GM12878 (cell line): ENCODE measurements at regions not wholly inside any gene's neighbourhood (a gene's known extent, or its start where the extent isn't known, plus 50 kb on each side); places are given as distances from the start of the nearest gene placed in this dataset.

ENCODE experiments used
- ATAC-seq: fragments of 200-7000 bp; cut with Tn5 transposase; 3 replicates; pipeline ENCODE4 v1.9.1; 2020; ENCODE audit warnings: mild to moderate bottlenecking, moderate library complexity
- BruUV-seq: library from RNA; stranded (reverse); fragments of 400-500 nt; replicated peaks from 2 replicates; lab custom pipeline; 2021; lab: Mats Ljungman, UMichigan
- CTCF ChIA-PET: fragments of 300-600 bp; sonication (Branson Sonifier 250); formaldehyde crosslinking; extraction: SDS; loops from one replicate; lab custom pipeline; 2021; ENCODE audit warnings: inconsistent platforms; lab: Yijun Ruan, JAX
- POLR2A ChIA-PET: fragments of 350-600 bp; formaldehyde crosslinking; extraction: SDS; loops from one replicate; lab custom pipeline; 2021; ENCODE audit warnings: inconsistent platforms; lab: Charles Lee
- RAD21 ChIA-PET: fragments of 300-600 bp; sonication (Branson Sonifier 250); formaldehyde crosslinking; loops from one replicate; lab custom pipeline; 2023; ENCODE audit warnings: antibody characterized with exemption; ENCODE audit not compliant: unreplicated experiment; lab: Charles Lee
- SMC1A ChIA-PET: fragments of 300-600 bp; sonication (Branson Sonifier 250); formaldehyde crosslinking; loops from one replicate; lab custom pipeline; 2023; ENCODE audit not compliant: unreplicated experiment, uncharacterized antibody; lab: Charles Lee
- DNase-seq: peaks from one replicate; pipeline ENCODE4 v3.0.0-alpha.2; 2011; ENCODE audit warnings: low read depth, low spot score
- FAIRE-seq: peaks from 3 replicates; lab custom pipeline; 2011; peaks lifted over from hg19 to GRCh38; lab: Jason Lieb, UNC
- H2AFZ ChIP-seq: 2 replicates; pipeline ENCODE4 v1.6.0; 2011; ENCODE audit warnings: low read depth, low read length, control low read depth; ENCODE audit not compliant: control insufficient read depth
- H3K27ac ChIP-seq: 2 replicates; pipeline ENCODE4 v1.5.1; 2011; ENCODE audit warnings: control low read depth; ENCODE audit not compliant: control insufficient read depth, insufficient read depth
- H3K27me3 ChIP-seq, 2 experiments: replicated peaks in 1 of 2; 2 replicates each; pipeline versions ENCODE4 v1.6.0 to v1.6.1; 2011; ENCODE audit warnings: low read length in 1 of 2; ENCODE audit not compliant: control insufficient read depth in 2 of 2, insufficient read depth in 2 of 2
- H3K36me3 ChIP-seq, 2 experiments: 2 replicates each; pipeline ENCODE4 v1.5.1; 2011; ENCODE audit warnings: low read length in 1 of 2; ENCODE audit not compliant: control insufficient read depth in 2 of 2, insufficient read depth in 2 of 2
- H3K4me1 ChIP-seq: 2 replicates; pipeline ENCODE4 v1.6.1; 2011; ENCODE audit warnings: mild to moderate bottlenecking, low read length, moderate library complexity, mixed read lengths; ENCODE audit not compliant: control insufficient read depth, insufficient read depth
- H3K4me2 ChIP-seq: 2 replicates; pipeline ENCODE4 v1.6.0; 2011; ENCODE audit warnings: control low read depth; ENCODE audit not compliant: control insufficient read depth, insufficient read depth
- H3K4me3 ChIP-seq: fragments of 200-600 bp; sonication (generic); 2 replicates; pipeline ENCODE4 v1.5.1; 2016
- H3K79me2 ChIP-seq: 2 replicates; pipeline ENCODE4 v1.6.0; 2011; ENCODE audit warnings: low read length; ENCODE audit not compliant: control insufficient read depth, insufficient read depth
- H3K9ac ChIP-seq: 2 replicates; pipeline ENCODE4 v1.8.0; 2011; ENCODE audit warnings: low read length, control low read depth, mixed read lengths; ENCODE audit not compliant: control insufficient read depth, insufficient read depth
- H3K9me3 ChIP-seq: replicated peaks from 3 replicates; pipeline ENCODE4 v1.5.1; 2011; ENCODE audit warnings: mild to moderate bottlenecking, low read length; ENCODE audit not compliant: control insufficient read depth, insufficient read depth
- H4K20me1 ChIP-seq: 2 replicates; pipeline ENCODE4 v1.6.0; 2011; ENCODE audit not compliant: control insufficient read depth, insufficient read depth
- CBFB ChIP-seq: IDR thresholded peaks from 2 replicates; pipeline ENCODE4 v1.6.1; 2016; ENCODE audit warnings: antibody characterized with exemption, low read depth
- CBX3 ChIP-seq: fragments of 200-600 bp; sonication (generic); IDR thresholded peaks from 2 replicates; pipeline ENCODE4 v1.6.1; 2016; ENCODE audit warnings: low read depth, borderline replicate concordance
- ESRRA ChIP-seq: IDR thresholded peaks from 2 replicates; pipeline ENCODE4 v1.6.1; 2012; ENCODE audit warnings: mild to moderate bottlenecking, low read length, improper control_type of control experiment
- IKZF1 ChIP-seq: fragments of 450-650 bp; conservative IDR thresholded peaks from 2 replicates; pipeline ENCODE4 v1.6.1; 2017; ENCODE audit warnings: antibody characterized with exemption, mild to moderate bottlenecking
- IKZF2 ChIP-seq, 2 experiments: fragments of 450-650 bp; IDR thresholded peaks; 2 replicates each; pipeline ENCODE4 v1.6.1; 2017; ENCODE audit warnings: mild to moderate bottlenecking in 2 of 2, moderate library complexity in 2 of 2
- KLF5 ChIP-seq: fragments of 450-650 bp; IDR thresholded peaks from 2 replicates; pipeline ENCODE4 v1.6.1; 2014; ENCODE audit warnings: mild to moderate bottlenecking; ENCODE audit not compliant: partially characterized antibody
- NFIC ChIP-seq: IDR thresholded peaks from 2 replicates; pipeline ENCODE4 v1.6.1; 2012; ENCODE audit warnings: low read depth, mild to moderate bottlenecking, inconsistent platforms, low read length, moderate library complexity
- RAD51 ChIP-seq: fragments of 450-650 bp; IDR thresholded peaks from 2 replicates; pipeline ENCODE4 v1.6.1; 2016; ENCODE audit warnings: moderate library complexity, mild to moderate bottlenecking, inconsistent platforms
- RB1 ChIP-seq: fragments of 450-650 bp; formaldehyde crosslinking; IDR thresholded peaks from 2 replicates; pipeline ENCODE4 v1.6.1; 2017; ENCODE audit warnings: mild to moderate bottlenecking, borderline replicate concordance
- RELA ChIP-seq: fragments of 450-650 bp; IDR thresholded peaks from 2 replicates; pipeline ENCODE4 v1.8.0; 2014; ENCODE audit warnings: borderline replicate concordance; ENCODE audit not compliant: partially characterized antibody
- RFX5 ChIP-seq: IDR thresholded peaks from 2 replicates; pipeline ENCODE4 v1.6.1; 2011; ENCODE audit warnings: low read depth, low read length, improper control_type of control experiment
- SREBF1 ChIP-seq: IDR thresholded peaks from 2 replicates; pipeline ENCODE4 v1.6.1; 2012; ENCODE audit warnings: mild to moderate bottlenecking, low read length
- SRF ChIP-seq, 2 experiments: IDR thresholded peaks; 2 replicates each; pipeline ENCODE4 v1.6.1; 2011; ENCODE audit warnings: low read depth in 2 of 2, low read length in 2 of 2, mild to moderate bottlenecking in 1 of 2, moderate library complexity in 1 of 2
- YY1 ChIP-seq: IDR thresholded peaks from 2 replicates; pipeline ENCODE4 v1.6.1; 2011; ENCODE audit warnings: low read depth, mild to moderate bottlenecking, low read length
- ZNF274 ChIP-seq: IDR thresholded peaks from one replicate; pipeline ENCODE4 v1.8.0; 2011; ENCODE audit not compliant: insufficient read length, insufficient read depth
- WGBS: methylation state at CpG from one replicate; pipeline ENCODE4 v1.1.6; 2016; ENCODE audit warnings: low lambda C conversion rate; ENCODE audit not compliant: insufficient replicate concordance, insufficient coverage; ENCODE audit errors: missing lambda C conversion rate; 5-methylcytosine and 5-hydroxymethylcytosine counted together
- in situ Hi-C: fragments of 300-500 bp; cut with MboI; formaldehyde crosslinking; loops from 9 replicates; pipeline ENCODE4 v1.14.3; 2018; ENCODE audit warnings: mixed read lengths
- intact Hi-C: fragments of 100-400 bp; cut with micrococcal nuclease; formaldehyde crosslinking; loops from one replicate; pipeline ENCODE4 v1.14.2; 2022; ENCODE audit not compliant: unreplicated experiment
- TF ChIP-seq, protein P1 (sequence below): fragments of 150-350 bp; IDR thresholded peaks from 2 replicates; pipeline ENCODE4 v1.6.1; 2014; ENCODE audit warnings: mild to moderate bottlenecking, low read depth, low read length
- TF ChIP-seq, protein P2 (sequence below): IDR thresholded peaks from 2 replicates; pipeline ENCODE4 v1.6.1; 2012; ENCODE audit warnings: improper control_type of control experiment, low read depth, low read length; ENCODE audit not compliant: insufficient replicate concordance
- TF ChIP-seq, protein P3 (sequence below): IDR thresholded peaks from 2 replicates; pipeline ENCODE4 v1.6.1; 2012; ENCODE audit warnings: low read depth, low read length, improper control_type of control experiment

DNA sequence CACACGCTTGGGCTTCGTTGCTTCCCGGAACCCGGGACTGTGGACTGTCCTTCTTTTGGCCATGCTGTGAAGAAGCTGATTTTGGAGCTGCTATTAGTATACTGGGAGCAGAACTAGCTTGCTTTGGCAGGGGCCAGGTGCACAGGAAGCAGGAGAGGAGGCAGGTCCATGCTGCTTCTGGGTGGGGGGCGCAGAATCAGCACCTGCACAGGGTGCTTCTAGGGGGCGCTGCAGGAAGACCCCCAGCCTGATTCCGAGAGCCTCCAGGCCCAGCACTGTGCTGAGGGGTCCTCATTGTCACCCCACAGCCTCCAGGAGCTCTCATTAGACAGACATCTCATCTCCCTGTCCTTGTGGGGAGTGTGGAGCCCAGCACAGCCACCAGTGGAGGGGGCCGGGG, 252.6 kb upstream of the IRX4 start:
- Histone ChIP-seq H3K79me2 (no peaks in the 10 kb centered on the region), H3K9me3 (no peaks in the 10 kb centered on the region; the same call in 2 of the 3 replicates), H4K20me1 (no peaks in the 10 kb centered on the region), H3K4me3 (no peak overlapping the region), H3K4me2 (no peak overlapping the region), H3K27me3 (no peaks in the 10 kb centered on the region), H3K27ac (no peak overlapping the region), H3K36me3 (no peaks in the 10 kb centered on the region), H3K4me1 (no peaks in the 10 kb centered on the region), H2AFZ (no peak overlapping the region), H3K9ac (no peak overlapping the region)
- intact Hi-C loops (no loop called here), in situ Hi-C loops (no loop called here)
- FAIRE-seq (no peak), ATAC-seq (no peak), DNase-seq (no peak)
- RAD21 ChIA-PET: no interaction called here
- CTCF ChIA-PET: interaction anchor here (0.6 kb wide), 1 partner anchor 55 kb away, joined by 4 read pairs; no protein-coding TSS in a partner anchor
- WGBS: 38% methylated on average over 8 of the region's 8 CpGs
- SMC1A ChIA-PET: no interaction called here
- POLR2A ChIA-PET: no interaction called here
- no TSS peak for BruUV-seq
- TF ChIP-seq IKZF2 (IDR thresholded peaks at IDR 0.05) (no peak), KLF5 (no peak), RB1 (no peak), SRF (IDR thresholded peaks at IDR 0.05; ENCODE audit: low read depth in 2 of 2, low read length in 2 of 2) (no peak), YY1 (no peak), RAD51 (no peak), NFIC (no peak), ZNF274 (no peak), RFX5 (no peak), CBX3 (no peak), RELA (no peak), SREBF1 (no peak), CBFB (no peak), ESRRA (no peak), IKZF1 (no peak)
- TF ChIP-seq, protein P1, sequence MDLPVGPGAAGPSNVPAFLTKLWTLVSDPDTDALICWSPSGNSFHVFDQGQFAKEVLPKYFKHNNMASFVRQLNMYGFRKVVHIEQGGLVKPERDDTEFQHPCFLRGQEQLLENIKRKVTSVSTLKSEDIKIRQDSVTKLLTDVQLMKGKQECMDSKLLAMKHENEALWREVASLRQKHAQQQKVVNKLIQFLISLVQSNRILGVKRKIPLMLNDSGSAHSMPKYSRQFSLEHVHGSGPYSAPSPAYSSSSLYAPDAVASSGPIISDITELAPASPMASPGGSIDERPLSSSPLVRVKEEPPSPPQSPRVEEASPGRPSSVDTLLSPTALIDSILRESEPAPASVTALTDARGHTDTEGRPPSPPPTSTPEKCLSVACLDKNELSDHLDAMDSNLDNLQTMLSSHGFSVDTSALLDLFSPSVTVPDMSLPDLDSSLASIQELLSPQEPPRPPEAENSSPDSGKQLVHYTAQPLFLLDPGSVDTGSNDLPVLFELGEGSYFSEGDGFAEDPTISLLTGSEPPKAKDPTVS: no peak
- TF ChIP-seq, protein P2, sequence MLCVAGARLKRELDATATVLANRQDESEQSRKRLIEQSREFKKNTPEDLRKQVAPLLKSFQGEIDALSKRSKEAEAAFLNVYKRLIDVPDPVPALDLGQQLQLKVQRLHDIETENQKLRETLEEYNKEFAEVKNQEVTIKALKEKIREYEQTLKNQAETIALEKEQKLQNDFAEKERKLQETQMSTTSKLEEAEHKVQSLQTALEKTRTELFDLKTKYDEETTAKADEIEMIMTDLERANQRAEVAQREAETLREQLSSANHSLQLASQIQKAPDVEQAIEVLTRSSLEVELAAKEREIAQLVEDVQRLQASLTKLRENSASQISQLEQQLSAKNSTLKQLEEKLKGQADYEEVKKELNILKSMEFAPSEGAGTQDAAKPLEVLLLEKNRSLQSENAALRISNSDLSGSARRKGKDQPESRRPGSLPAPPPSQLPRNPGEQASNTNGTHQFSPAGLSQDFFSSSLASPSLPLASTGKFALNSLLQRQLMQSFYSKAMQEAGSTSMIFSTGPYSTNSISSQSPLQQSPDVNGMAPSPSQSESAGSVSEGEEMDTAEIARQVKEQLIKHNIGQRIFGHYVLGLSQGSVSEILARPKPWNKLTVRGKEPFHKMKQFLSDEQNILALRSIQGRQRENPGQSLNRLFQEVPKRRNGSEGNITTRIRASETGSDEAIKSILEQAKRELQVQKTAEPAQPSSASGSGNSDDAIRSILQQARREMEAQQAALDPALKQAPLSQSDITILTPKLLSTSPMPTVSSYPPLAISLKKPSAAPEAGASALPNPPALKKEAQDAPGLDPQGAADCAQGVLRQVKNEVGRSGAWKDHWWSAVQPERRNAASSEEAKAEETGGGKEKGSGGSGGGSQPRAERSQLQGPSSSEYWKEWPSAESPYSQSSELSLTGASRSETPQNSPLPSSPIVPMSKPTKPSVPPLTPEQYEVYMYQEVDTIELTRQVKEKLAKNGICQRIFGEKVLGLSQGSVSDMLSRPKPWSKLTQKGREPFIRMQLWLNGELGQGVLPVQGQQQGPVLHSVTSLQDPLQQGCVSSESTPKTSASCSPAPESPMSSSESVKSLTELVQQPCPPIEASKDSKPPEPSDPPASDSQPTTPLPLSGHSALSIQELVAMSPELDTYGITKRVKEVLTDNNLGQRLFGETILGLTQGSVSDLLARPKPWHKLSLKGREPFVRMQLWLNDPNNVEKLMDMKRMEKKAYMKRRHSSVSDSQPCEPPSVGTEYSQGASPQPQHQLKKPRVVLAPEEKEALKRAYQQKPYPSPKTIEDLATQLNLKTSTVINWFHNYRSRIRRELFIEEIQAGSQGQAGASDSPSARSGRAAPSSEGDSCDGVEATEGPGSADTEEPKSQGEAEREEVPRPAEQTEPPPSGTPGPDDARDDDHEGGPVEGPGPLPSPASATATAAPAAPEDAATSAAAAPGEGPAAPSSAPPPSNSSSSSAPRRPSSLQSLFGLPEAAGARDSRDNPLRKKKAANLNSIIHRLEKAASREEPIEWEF: no peak
- TF ChIP-seq, protein P3, sequence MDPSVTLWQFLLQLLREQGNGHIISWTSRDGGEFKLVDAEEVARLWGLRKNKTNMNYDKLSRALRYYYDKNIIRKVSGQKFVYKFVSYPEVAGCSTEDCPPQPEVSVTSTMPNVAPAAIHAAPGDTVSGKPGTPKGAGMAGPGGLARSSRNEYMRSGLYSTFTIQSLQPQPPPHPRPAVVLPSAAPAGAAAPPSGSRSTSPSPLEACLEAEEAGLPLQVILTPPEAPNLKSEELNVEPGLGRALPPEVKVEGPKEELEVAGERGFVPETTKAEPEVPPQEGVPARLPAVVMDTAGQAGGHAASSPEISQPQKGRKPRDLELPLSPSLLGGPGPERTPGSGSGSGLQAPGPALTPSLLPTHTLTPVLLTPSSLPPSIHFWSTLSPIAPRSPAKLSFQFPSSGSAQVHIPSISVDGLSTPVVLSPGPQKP: no peak
